HG02840 (cell line): ENCODE measurements at regions not wholly inside any gene's neighbourhood (a gene's known extent, or its start where the extent isn't known, plus 50 kb on each side); places are given as distances from the start of the nearest gene placed in this dataset.

ENCODE experiments used
- ATAC-seq: cut with Tn5 transposase; IDR thresholded peaks from one replicate; pipeline ENCODE4 v1.9.1; 2021; ENCODE audit warnings: mild to moderate bottlenecking, moderate library complexity, moderate number of reproducible peaks; ENCODE audit not compliant: unreplicated experiment, low FRiP score

- no peak for ATAC-seq
Measured at GRCh38 chr9:28155671-28156070, 582.4 kb upstream of the C9orf72 start.

- no peak for ATAC-seq
Measured at GRCh38 chr9:28158451-28158850, 585.2 kb upstream of the C9orf72 start.

GRCh38 chr9:28163619-28164018 lies 590.3 kb upstream of the C9orf72 start:
- ATAC-seq = no peak

- ATAC-seq = no peak
Measured at GRCh38 chr9:28166179-28166578, 592.9 kb upstream of the C9orf72 start.

GRCh38 chr9:28177142-28177541 lies 603.9 kb upstream of the C9orf72 start:
- no peak for ATAC-seq

GRCh38 chr9:28177925-28178324 lies 604.6 kb upstream of the C9orf72 start:
- ATAC-seq = no peak

- ATAC-seq = no peak
Measured at GRCh38 chr9:28179893-28180292, 606.6 kb upstream of the C9orf72 start.

GRCh38 chr9:28190981-28191380 lies 617.7 kb upstream of the C9orf72 start:
- ATAC-seq = no peak

- ATAC-seq = no peak
Measured at GRCh38 chr9:28197653-28198052, 624.4 kb upstream of the C9orf72 start.

GRCh38 chr9:28203036-28203435 lies 629.8 kb upstream of the C9orf72 start:
- ATAC-seq = no peak

GRCh38 chr9:28206280-28206679 lies 633.0 kb upstream of the C9orf72 start:
- no peak for ATAC-seq

- ATAC-seq = no peak
Measured at GRCh38 chr9:28207657-28208056, 634.4 kb upstream of the C9orf72 start.

- no peak for ATAC-seq
Measured at GRCh38 chr9:28209130-28209529, 635.8 kb upstream of the C9orf72 start.

- ATAC-seq = peak; percentile 65
Measured at GRCh38 chr9:28212979-28213378, 639.7 kb upstream of the C9orf72 start.

GRCh38 chr9:28215536-28216299 lies 642.4 kb upstream of the C9orf72 start:
- ATAC-seq = no peak

GRCh38 chr9:28232686-28233085 lies 659.4 kb upstream of the C9orf72 start:
- ATAC-seq = no peak

GRCh38 chr9:28234133-28234893 lies 661.0 kb upstream of the C9orf72 start:
- no peak for ATAC-seq

- ATAC-seq = no peak
Measured at GRCh38 chr9:28234894-28235277, 661.6 kb upstream of the C9orf72 start.

- no peak for ATAC-seq
Measured at GRCh38 chr9:28249424-28249823, 676.1 kb upstream of the C9orf72 start.

- ATAC-seq = no peak
Measured at GRCh38 chr9:28255174-28255573, 681.9 kb upstream of the C9orf72 start.

GRCh38 chr9:28260330-28260729 lies 687.0 kb upstream of the C9orf72 start:
- no peak for ATAC-seq

GRCh38 chr9:28264368-28264767 lies 691.1 kb upstream of the C9orf72 start:
- ATAC-seq = no peak
